ENCODE measurements at regions not wholly inside any gene's neighbourhood (a gene's known extent, or its start where the extent isn't known, plus 50 kb on each side); places are given as distances from the start of the nearest gene placed in this dataset.

DNA sequence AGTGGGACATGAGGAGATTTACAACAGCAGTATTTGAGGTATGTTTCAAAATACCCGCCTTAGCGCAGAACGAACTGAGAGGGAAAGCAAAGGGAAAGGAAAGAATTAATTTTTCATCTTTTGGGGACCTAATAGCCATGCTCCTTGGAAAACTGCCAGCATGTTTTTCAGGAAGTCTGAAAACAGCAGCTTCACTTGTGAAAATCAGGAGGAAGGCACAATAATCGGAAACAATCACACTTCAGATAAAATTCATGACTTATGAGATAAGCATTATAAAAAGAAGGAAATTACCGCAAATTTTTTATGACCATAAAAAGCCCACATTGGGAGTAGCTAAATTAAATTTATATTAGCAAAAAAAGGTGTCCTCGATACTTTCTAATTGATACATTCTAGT, 541.1 kb downstream of the HAO1 start:
- Histone ChIP-seq H3K9me3 (ENCODE audit: control insufficient read depth in 2 of 3, insufficient read depth in 1 of 3, low read length in 3 of 3) (no peaks in the 10 kb centered on the region), H3K4me3 (ENCODE audit: low read length in 3 of 3) (no peak overlapping the region), H3K36me3 (ENCODE audit: control insufficient read depth in 2 of 3, insufficient read depth in 3 of 3, low read length in 3 of 3) (no peaks in the 10 kb centered on the region), H3K4me1 (ENCODE audit: control insufficient read depth in 2 of 3, insufficient read depth in 2 of 3, low read depth in 1 of 3, low read length in 3 of 3) (no peaks in the 10 kb centered on the region), H3K27ac (ENCODE audit: low read depth in 2 of 2, low read length in 2 of 2) (no peak overlapping the region), H3K27me3 (ENCODE audit: control insufficient read depth, insufficient read depth, low read length) (no peaks in the 10 kb centered on the region), H3K9ac (ENCODE audit: low read length in 3 of 3) (no peak overlapping the region)
- peak in 1 of 5 donors; percentile 27 for DNase-seq
- intact Hi-C loops (cut with DNase I) = no loop called here
- TF ChIP-seq, protein P1, sequence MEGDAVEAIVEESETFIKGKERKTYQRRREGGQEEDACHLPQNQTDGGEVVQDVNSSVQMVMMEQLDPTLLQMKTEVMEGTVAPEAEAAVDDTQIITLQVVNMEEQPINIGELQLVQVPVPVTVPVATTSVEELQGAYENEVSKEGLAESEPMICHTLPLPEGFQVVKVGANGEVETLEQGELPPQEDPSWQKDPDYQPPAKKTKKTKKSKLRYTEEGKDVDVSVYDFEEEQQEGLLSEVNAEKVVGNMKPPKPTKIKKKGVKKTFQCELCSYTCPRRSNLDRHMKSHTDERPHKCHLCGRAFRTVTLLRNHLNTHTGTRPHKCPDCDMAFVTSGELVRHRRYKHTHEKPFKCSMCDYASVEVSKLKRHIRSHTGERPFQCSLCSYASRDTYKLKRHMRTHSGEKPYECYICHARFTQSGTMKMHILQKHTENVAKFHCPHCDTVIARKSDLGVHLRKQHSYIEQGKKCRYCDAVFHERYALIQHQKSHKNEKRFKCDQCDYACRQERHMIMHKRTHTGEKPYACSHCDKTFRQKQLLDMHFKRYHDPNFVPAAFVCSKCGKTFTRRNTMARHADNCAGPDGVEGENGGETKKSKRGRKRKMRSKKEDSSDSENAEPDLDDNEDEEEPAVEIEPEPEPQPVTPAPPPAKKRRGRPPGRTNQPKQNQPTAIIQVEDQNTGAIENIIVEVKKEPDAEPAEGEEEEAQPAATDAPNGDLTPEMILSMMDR (IDR thresholded peaks at IDR 0.05; ENCODE audit: borderline replicate concordance, extremely low read depth, insufficient read depth) = no peak
- FAIRE-seq = no peak

DNA sequence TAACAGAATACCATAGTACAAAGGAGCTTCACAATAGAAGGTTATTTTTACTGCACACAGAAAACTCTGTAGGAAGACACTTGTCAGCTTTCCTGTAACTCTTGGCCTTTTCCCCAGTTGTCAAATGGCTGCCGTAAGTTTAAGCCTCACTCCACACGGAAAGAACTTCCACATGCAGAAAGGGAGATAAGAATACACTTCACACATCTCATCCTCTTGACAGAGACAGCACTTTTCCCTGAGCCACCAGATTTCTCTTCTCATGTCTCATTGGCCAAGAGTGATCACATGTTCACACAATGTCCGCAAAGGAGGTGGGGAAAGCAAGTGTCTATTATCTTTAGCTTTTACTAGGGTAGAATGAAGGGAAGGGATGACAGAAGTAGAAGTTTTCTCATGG, 540.7 kb downstream of the HAO1 start:
- H3K27ac ChIP-seq (ENCODE audit: low read depth in 2 of 2, low read length in 2 of 2) = no peak overlapping the region
- FAIRE-seq = no peak
- TF ChIP-seq, protein P1 (IDR thresholded peaks at IDR 0.05; ENCODE audit: borderline replicate concordance, extremely low read depth, insufficient read depth) = no peak
- H3K36me3 ChIP-seq (ENCODE audit: control insufficient read depth in 2 of 3, insufficient read depth in 3 of 3, low read length in 3 of 3) = no peaks in the 10 kb centered on the region
- H3K4me1 ChIP-seq (ENCODE audit: control insufficient read depth in 2 of 3, insufficient read depth in 2 of 3, low read depth in 1 of 3, low read length in 3 of 3) = no peaks in the 10 kb centered on the region
- H3K9me3 ChIP-seq (ENCODE audit: control insufficient read depth in 2 of 3, insufficient read depth in 1 of 3, low read length in 3 of 3) = no peaks in the 10 kb centered on the region
- H3K4me3 ChIP-seq (ENCODE audit: low read length in 3 of 3) = no peak overlapping the region
- no peaks in the 10 kb centered on the region for H3K27me3 ChIP-seq (ENCODE audit: control insufficient read depth, insufficient read depth, low read length)
- intact Hi-C loops (cut with DNase I) = no loop called here
- H3K9ac ChIP-seq (ENCODE audit: low read length in 3 of 3) = no peak overlapping the region
- peak in 1 of 5 donors; percentile 52 for DNase-seq

DNA sequence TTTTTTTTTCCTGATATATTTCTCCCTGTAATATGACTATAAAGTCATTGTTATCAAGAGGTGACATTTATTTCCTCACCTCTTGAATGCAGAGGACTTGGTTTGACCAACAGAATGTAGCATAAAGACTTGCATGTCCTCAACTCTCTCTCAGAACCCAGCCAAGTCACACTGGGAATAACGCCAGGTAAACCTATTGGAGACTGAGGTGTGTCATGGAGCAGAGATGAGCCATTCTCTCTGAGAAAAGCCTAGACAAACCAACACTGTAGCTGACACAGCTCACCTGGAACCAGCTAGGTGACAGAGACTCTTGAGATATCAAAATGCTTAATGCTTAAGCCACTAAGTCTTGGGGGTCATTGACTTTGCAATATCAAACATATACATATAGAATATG, 533.6 kb downstream of the HAO1 start:
- H3K36me3 ChIP-seq (ENCODE audit: control insufficient read depth in 2 of 3, insufficient read depth in 3 of 3, low read length in 3 of 3) = no peaks in the 10 kb centered on the region
- no peak overlapping the region for H3K4me3 ChIP-seq (ENCODE audit: low read length in 3 of 3)
- DNase-seq = no peak
- H3K27ac ChIP-seq (ENCODE audit: low read depth in 2 of 2, low read length in 2 of 2) = no peak overlapping the region
- FAIRE-seq = no peak
- H3K9me3 ChIP-seq (ENCODE audit: control insufficient read depth in 2 of 3, insufficient read depth in 1 of 3, low read length in 3 of 3) = no peaks in the 10 kb centered on the region
- intact Hi-C loops (cut with DNase I) = no loop called here
- H3K4me1 ChIP-seq (ENCODE audit: control insufficient read depth in 2 of 3, insufficient read depth in 2 of 3, low read depth in 1 of 3, low read length in 3 of 3) = no peaks in the 10 kb centered on the region
- TF ChIP-seq, protein P1 (IDR thresholded peaks at IDR 0.05; ENCODE audit: borderline replicate concordance, extremely low read depth, insufficient read depth) = no peak
- no peak overlapping the region for H3K9ac ChIP-seq (ENCODE audit: low read length in 3 of 3)
- H3K27me3 ChIP-seq (ENCODE audit: control insufficient read depth, insufficient read depth, low read length) = no peaks in the 10 kb centered on the region

- intact Hi-C loops (cut with DNase I) = no loop called here
- Histone ChIP-seq H3K4me1 (ENCODE audit: control insufficient read depth in 2 of 3, insufficient read depth in 2 of 3, low read depth in 1 of 3, low read length in 3 of 3) (no peaks in the 10 kb centered on the region), H3K9ac (ENCODE audit: low read length in 3 of 3) (no peak overlapping the region), H3K27me3 (ENCODE audit: control insufficient read depth, insufficient read depth, low read length) (no peaks in the 10 kb centered on the region), H3K27ac (ENCODE audit: low read depth in 2 of 2, low read length in 2 of 2) (no peak overlapping the region), H3K9me3 (ENCODE audit: control insufficient read depth in 2 of 3, insufficient read depth in 1 of 3, low read length in 3 of 3) (no peaks in the 10 kb centered on the region), H3K36me3 (ENCODE audit: control insufficient read depth in 2 of 3, insufficient read depth in 3 of 3, low read length in 3 of 3) (no peaks in the 10 kb centered on the region), H3K4me3 (ENCODE audit: low read length in 3 of 3) (no peak overlapping the region)
- FAIRE-seq (no peak), DNase-seq (no peak)
- TF ChIP-seq, protein P1 (IDR thresholded peaks at IDR 0.05; ENCODE audit: borderline replicate concordance, extremely low read depth, insufficient read depth) = no peak
Observed at GRCh38 chr20:7410150-7410549, 530.1 kb downstream of the HAO1 start.
